Cerebellar cortex (tissue), 1 donor: ENCODE measurements at regions not wholly inside any gene's neighbourhood (a gene's known extent, or its start where the extent isn't known, plus 50 kb on each side); places are given as distances from the start of the nearest gene placed in this dataset.

Experiments
- DNase-seq: peaks from one replicate; pipeline ENCODE4 v3.0.0-alpha.2; 2015; ENCODE audit warnings: low spot score

DNA sequence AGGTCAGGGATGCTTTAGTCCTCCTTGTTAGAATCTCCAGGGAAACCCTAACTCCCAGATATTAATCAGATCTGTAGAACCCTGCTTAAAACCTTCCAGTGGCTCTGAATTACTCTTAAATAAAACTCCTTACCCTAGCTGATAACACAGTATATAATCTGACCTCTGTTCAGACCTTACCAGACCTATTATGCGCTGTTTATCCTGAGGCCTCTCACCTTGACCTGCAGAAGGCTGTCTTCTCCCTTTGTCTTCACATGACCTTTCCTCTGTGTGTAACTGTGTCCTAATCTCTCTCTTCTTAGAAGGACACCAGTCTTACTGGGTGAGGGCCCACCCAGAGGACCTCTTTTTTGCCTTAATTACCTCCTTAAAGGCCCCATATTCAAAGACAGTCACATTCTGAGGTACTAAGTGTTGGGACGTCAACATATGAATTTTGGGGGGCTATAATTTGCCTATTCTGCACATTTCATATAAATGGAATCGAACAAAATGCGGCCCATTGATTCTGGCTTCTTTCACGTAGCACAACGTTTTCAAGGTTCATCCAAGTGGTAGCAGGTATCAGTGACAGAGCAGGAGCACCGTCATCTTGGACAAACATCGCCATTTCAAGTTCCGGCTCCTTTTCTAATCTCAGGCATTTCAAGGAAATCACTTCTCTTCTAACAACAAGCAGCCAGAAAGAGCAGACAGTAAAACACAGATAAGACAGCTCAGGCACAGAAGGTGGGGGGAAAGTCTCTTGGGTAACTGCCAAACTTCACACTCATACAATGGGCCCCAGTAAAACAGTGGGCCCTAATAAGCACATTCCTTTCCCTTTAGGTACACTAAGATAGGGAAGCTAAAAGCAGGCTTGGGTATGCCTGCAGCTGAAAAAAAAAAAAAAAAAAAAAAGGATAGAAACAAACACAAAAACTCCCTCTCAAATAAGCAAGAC, 200.2 kb upstream of the NUDT4 start:
- no peak for DNase-seq

DNA sequence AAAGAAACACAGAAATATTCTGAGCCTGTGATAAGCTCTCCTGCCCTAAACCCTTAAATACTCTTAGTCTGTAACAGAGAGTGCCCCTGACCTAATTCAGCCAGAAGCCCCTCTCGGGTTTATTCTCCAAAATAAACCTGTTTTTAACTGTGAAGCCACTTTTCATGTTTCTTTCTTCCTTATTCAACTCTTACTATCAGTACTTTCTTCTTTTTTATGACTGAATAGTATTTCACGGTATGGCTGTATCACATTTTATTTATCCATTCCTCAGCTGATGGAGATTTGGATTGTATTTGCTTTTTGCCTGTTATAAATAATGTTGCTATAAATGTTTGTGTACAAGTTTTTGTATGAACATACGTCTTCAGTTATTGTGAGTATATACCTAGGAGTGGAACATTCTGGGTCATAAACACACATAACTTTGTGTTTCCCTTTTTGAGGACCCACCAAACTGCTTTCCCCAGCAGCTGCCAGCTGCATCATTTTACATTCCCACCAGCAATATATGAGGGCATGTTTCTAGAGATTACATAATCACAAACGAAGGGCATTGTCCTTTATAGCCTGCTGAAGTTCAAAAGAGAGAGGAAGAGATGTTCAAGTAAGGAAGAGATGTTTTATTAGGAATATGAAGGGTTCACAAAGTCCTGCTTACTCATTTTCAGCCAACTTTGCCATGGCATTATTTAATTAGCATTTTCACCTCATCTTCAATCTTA, 199.4 kb upstream of the NUDT4 start:
- no peak for DNase-seq

DNA sequence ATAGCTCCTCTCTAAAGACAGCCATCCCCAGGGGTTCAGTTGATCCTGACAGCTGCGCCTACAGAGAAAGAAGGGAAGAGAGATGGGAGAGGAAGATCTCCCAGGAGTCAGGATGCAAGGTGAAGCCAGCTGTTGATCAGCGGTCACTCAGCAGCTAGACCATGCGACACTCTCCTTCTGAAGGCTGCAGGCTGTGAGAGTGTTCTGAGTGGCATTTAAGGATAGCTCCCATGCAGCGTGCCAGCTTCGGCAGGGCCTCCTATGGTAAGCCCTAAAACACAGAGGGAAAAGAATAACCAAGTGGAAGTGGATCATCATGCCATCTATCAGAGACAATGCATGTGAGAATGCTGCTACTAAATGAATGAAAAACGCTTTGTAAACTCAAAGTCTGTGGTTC, 197.9 kb upstream of the NUDT4 start:
- no peak for DNase-seq

DNA sequence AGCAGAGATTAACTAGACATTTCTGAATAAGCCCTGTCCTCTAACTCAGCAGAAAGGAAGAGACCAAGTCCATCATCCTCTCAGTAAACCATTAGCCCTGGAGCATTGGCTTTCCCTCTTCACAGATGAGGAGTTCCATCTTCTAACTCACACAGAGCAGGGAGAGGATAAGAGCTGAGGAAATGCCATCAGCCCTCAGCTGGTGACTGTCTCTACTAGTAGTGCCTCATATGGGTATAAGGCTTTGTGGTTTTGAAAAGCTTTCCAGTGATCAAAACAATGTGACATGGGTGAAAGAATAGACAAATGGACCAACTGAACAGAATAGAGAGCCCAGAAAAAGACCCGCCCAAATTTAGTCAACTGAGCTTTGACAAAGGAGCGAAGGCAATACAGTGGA, 197.2 kb upstream of the NUDT4 start:
- no peak for DNase-seq

DNA sequence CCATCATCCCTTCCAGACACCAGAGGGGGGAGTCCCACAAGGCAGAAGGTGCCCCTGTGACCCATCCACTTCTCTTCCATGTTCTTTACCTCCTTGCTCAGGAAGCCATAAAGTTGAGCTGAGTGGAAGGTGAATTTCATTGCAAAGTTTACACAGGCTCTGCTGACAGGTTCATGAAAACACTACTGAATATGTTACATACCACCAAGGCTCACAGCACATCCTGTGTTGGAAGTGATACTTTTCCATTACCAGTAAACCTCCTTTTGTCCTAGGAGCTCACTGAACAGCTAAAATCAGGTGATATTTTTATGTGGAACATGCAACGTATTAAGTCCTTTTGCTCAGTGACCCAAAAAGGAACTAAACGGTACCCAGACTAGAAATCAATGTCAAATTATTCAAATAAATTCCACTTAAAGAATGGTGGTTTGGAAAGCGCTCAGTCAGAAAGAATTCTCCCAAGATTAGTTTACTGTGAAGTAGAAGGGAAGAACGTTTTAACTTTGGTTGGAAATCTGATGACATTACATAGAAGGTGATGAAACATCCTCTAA, 196.2 kb upstream of the NUDT4 start:
- no peak for DNase-seq

DNA sequence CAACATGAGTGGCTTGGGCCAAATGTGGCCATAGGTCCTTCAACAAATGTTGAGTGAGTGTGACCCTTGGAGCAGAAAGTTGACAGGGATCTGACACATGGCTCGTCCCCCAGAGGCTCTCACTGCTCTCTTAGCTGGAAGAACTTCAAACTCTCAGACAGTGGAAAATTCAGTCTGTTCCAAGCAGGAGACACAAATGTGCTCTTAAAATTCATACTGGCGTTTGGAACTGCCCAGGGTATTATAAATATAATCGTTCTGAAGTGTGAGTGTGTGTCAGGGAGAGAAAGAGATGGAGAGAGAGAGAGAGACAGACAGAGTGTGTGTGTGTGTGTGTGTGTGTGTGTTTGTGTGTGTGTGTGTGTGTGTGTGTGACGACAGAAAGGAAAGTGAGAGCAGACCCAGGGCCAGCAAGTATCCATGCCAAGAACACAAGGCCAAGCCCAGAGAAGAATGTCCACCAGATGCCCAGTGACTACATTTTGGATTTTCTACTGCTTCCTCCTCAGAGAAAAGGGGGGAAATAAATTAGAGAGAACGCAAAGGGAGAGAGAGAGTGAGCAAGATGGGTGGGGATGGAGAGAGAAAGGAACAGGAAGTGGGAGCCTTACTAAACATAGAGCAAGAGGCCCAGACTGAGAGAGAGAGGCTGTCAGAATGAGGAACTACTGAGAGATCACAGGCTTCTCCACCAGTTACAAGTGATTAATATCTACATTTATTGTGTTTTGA, 193.6 kb upstream of the NUDT4 start:
- no peak for DNase-seq

DNA sequence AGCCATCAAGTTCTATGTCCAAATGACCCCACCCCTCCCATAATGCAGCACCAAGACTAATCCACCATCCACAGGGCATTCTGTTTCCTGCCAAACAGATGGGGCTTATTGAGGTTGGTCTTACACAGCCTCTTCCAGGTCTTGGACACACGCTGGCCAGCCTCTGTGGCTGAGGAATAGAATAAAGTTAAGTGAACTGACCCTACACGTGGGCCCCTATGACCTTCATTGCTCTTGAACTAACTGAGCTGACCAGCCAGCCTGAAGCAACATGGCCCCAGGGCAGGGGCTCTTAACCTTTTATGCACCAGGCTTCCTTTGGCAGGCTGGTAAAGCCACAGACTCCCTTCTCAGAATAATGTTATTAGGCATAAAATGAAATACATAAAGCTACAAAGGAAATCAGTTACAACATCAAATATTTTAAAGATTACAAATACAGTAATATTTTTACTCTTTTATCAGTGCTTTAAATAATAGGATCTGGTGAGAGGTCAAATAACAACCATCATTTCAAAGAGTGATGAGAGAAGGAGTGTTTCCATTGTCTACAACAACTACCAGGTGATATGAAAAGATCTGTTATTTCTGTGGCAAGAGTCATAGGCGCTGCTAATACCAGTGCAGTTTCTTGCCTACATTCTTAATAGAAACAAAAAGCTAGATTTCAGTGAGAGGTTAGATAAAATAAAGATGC, 192.9 kb upstream of the NUDT4 start:
- DNase-seq = no peak

DNA sequence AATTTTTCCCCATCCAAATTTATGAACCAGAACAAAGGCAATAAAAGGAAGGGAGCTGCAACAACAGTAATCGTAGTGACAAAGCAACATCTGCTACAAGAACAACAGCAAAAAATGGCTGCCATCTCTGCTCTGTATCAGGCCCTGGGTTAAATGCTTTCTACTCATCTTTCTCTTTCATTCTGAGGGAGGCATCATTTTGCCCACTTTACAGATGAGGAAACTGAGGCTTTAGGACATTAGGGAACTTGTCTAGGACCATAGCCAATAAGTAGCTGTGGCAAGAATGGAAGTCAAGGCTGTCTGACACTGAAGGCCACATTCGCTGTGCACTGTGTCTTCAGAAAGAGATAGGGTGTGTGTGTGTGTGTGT, 192.4 kb upstream of the NUDT4 start:
- DNase-seq = no peak

DNA sequence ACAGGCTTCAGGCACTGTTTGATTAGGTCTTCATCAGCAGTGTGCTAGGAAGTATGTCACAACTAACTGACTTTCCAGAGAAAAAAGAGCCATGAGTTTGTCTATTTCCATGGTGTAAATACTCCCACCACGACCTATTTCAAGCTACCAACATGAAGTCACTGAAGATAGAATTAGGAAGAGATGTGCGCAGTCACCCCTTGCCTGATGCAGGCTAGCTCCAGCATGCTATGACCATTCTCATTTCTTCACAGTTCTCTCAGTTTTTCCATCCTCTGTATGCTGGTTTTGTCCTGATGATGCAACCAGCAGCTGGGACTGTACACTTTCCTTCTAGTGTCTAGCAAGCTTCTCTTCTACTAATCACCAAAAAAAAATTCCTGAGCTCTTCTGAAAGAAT, 191.6 kb upstream of the NUDT4 start:
- no peak for DNase-seq

DNA sequence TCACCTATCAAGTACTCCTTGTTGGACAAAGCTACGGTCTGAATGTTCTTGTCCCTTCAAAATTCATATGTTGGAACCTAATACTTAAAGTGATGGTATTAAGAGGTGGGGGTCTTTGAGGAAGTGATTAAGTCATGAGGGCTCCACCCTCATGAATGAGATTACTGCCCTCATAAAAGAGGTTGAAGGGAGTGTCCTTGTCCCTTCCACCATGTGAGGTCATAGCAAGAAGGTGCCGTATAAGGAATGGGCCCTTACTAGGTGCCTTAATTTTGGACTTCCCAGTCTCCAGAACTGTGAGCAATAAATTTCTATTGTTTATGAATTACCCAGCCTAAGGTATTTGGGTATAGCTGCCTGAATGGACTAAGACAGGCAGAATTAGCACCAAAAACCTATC, 191.1 kb upstream of the NUDT4 start:
- no peak for DNase-seq

DNA sequence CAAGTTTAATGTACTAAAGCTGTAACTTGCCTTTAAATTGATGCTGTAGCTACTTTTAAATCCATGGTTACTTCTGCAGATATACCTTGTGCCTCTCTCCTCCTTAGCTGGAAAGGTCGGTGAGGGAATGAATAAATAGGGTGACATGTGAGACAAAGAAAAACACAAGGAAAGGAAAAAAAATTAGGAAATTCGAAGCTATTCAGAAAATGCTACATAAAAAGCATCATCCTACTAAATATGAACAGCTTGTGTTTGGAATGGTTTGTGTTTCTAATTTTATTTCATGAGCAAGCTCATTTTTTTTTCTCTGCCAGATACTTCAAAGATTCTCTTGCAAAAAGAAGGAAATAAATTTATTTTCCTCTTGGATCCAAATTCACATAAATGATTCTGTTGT, 186.3 kb upstream of the NUDT4 start:
- no peak for DNase-seq

DNA sequence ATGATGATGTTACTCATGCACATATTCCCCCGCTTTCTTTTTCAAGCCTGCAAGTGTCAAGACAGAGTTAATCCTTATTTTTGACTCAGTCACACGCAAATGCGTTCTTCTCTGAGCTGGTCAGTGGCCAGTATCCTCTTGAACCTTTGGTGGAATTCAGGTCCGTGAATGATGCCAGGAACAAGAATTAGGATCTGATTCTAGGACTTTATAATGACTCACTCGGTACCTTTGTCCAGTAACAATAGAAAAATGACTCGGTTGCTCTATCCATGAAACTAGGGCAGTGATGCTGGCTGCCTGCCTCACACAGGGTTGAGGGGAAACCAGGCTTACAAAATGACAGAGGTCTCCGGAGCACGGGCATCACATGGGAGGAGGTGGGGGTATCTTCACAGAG, 185.8 kb upstream of the NUDT4 start:
- no peak for DNase-seq

DNA sequence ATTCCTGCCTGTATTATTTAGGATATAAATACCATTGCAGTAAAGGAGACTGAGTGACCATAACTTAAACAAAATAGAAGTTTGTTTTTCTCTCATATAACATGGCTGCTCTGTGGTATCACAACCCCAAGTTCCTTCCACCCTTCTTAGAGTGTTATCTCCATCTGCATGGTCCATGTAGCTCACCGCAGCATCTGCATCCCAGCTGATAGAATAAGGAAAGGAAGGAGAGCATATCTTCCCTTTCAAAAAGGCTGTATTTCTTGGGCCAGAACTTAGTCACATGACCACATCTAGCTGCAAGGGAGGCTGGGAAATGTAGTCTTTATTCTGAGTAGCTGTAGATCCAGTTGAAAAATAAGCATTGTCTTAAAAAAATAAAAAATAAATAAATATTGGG, 184.8 kb upstream of the NUDT4 start:
- DNase-seq = no peak

DNA sequence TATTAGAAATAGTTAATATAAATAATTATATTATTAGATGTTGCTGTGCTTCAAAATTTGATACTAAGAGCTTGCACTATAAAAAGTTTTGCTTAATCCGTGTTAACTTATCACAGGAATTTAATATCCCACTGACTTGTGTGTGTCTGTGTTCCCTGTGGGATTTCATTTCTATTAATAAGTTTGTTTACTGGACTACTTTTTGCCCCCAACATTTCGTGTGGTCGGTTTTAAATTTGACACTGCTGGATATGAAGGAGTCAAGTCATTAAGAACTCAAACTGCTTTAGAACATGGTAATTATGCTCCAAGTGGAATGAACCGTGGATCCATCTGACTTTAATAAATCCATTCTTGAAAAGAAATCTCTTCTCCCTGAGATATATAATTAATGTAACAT, 182.2 kb upstream of the NUDT4 start:
- no peak for DNase-seq

DNA sequence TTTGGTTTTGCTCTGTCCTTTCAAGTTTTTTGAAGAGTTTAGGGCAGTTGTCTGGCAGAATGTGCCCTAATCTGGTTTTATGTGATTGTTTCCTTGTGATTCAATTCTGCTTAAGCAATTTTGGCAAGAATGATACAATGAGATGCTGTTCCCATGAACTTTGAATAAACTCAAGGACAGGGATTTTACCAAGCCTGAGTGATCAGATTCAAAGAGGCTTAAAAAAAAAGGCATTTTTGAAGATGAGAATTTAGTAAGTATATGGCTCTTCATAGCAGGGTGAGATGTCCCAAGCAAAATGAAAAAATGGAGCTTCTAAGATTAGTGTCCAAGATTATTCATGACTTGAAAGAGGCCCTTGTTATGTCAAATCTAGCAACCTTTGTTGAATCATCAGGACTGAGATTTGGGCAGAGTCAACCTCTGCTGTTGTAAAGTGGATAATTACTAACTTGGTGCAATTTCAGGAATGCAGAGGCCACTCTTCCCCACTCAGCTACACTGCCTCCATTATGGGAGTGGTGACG, 180.6 kb upstream of the NUDT4 start:
- DNase-seq = no peak

DNA sequence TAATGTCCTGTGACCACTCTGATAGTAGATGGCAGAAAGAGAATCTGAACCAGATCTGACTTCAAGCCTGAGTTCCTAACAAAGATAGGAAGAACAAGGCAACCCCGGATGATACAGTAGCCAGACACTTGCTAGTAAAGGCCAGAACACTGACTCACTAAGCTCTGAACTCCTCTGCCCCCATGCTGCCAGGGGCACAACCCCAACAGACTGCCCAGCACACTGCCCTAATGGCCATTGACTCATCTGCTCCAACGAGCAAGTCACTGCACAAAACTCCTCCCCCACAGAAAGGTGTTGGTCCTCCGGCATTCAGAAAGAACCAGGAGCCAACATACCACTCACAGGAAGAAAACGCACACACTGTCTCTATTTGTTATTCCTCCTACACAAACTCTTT, 179.6 kb upstream of the NUDT4 start:
- no peak for DNase-seq

DNA sequence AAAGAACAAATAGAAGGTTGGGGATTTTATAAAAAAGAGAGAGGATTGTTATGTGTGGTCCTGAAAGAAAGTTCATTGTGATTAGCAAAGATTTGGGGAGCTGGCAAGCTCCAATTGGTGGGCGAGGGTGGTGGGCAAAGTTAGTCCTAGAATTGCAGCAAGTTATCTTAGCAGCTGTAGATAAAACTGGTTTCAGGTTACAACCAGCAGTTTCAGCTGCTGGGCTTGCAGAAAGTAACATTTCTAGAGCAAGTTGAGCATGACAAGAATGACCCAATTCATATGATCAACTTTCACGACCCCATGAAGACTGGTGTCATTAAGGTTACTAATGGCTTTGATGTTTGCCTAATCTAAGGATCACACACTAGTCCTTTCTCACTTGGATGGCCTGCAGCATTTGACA, 177.9 kb upstream of the NUDT4 start:
- no peak for DNase-seq

DNA sequence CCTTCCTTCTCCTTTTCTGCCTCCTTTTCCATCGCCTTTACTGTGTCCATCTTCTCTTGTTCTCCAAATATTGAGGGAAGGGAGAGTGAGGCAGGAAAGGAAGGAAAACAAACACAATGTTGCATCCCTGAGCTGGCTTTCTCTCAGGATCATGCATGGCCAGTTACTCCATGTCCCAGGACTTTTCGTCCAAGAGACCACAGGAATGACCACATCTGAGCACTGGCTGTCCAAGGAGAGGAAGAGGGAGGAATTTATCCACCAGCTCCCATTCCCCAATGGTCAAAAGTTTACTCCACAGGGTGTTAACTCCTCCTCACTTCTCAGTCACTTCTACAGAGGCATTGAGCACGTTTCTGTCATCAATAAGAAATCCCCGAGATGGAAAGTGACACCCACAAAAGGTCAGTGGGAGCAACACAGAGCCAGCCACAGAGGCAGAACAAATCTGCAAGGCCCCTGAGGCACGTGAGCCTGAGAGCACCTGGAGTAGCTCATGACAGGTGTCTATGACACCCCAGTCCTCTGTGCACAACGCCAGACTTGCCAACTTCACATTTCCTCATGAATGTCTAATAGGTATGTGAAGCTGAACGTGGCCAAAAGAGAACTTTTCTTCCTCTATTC, 177.3 kb upstream of the NUDT4 start:
- no peak for DNase-seq

DNA sequence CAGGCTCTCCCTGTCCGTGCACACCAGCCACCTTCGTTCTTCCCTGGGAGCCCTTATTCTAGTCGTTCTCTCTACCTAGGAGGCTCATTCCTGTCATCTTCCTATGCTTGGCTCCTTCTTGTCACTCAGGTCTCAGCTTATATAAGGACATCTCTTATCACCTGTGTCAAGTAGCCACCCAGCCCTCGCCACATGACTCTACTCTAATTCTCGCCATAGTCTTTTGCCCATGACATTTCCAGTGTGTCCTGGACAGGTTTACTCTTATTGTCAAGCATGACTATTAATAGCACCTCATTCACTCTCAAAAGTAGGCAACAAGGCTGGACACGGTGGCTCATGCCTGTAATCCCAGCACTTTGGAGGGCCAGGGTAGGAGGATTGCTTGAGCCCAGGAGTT, 175.7 kb upstream of the NUDT4 start:
- DNase-seq = no peak

DNA sequence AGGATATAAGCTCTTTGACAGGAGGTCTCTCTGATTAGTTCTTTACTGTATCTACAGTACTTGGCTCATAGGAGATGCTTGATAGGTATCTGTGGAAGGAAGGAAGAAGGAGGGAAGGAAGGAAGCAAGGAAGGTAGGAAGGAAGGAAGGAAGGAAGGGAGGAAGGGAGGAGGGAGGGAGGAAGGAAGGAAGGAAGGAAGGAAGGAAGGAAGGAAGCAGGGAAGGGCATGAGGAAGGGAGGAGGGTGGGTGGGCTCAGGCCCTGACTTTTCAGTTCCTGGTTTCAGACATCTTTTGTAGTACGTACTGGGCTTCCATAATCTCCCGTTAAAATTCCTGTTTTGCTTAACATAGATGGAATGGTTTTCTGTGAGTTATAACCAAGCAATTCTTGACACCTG, 175.0 kb upstream of the NUDT4 start:
- DNase-seq = no peak

DNA sequence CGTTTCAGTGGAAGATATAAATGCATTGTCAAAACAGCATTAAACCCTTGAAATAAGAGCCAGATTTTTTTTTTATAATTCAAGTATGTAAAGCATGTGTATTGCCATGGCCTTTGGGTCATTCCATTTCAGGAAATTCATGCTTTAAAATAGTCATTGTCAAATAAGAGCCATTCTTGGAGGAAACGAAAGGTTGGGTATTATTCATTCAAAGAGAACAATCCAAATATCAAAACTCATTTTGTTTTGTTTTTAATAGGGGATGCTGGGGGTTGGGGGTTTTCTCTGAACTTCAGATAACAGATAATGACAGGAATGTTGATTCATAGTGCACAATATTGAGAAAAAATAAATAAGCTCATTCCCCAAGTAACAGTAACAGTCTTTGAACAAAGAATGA, 174.4 kb upstream of the NUDT4 start:
- no peak for DNase-seq
